Parathyroid adenoma (tissue), 2 donors: ENCODE measurements at regions not wholly inside any gene's neighbourhood (a gene's known extent, or its start where the extent isn't known, plus 50 kb on each side); places are given as distances from the start of the nearest gene placed in this dataset.

Source experiments
- H2AFZ ChIP-seq: fragments of 300-600 bp; sonication (generic); one replicate; pipeline ENCODE4 v1.7.0; 2017; ENCODE audit warnings: antibody characterized with exemption, mild to moderate bottlenecking
- H3K27ac ChIP-seq: fragments of 300-600 bp; sonication (generic); one replicate; pipeline ENCODE4 v1.7.0; 2017
- H3K27me3 ChIP-seq: fragments of 300-600 bp; sonication (generic); one replicate; pipeline ENCODE4 v1.7.0; 2017; ENCODE audit warnings: low read length; ENCODE audit not compliant: control insufficient read depth, insufficient read depth
- H3K36me3 ChIP-seq: fragments of 300-600 bp; sonication (generic); one replicate; pipeline ENCODE4 v1.7.0; 2017; ENCODE audit warnings: low read length; ENCODE audit not compliant: control insufficient read depth, insufficient read depth
- H3K4me1 ChIP-seq: fragments of 300-600 bp; sonication (generic); one replicate; pipeline ENCODE4 v1.7.0; 2017; ENCODE audit warnings: control low read depth
- H3K4me2 ChIP-seq: fragments of 300-600 bp; sonication (generic); one replicate; pipeline ENCODE4 v1.7.0; 2017; ENCODE audit warnings: low read length
- H3K4me3 ChIP-seq: fragments of 300-600 bp; sonication (generic); one replicate; pipeline ENCODE4 v1.7.0; 2017; ENCODE audit warnings: low read depth, low read length
- H3K79me2 ChIP-seq: fragments of 300-600 bp; sonication (generic); one replicate; pipeline ENCODE4 v1.7.0; 2017; ENCODE audit warnings: control low read depth
- H3K9ac ChIP-seq: fragments of 300-600 bp; sonication (generic); one replicate; pipeline ENCODE4 v1.7.0; 2017; ENCODE audit warnings: mild to moderate bottlenecking
- H3K9me3 ChIP-seq: fragments of 300-600 bp; sonication (generic); one replicate; pipeline ENCODE4 v1.7.0; 2017; ENCODE audit warnings: low read length; ENCODE audit not compliant: control insufficient read depth
- TF ChIP-seq, protein P1 (sequence below): fragments of 300-600 bp; sonication (generic); IDR thresholded peaks from one replicate; pipeline ENCODE4 v1.7.0; 2017; ENCODE audit warnings: antibody characterized with exemption, mild to moderate bottlenecking
- donor health status: primary hyperparathyroidism.

DNA sequence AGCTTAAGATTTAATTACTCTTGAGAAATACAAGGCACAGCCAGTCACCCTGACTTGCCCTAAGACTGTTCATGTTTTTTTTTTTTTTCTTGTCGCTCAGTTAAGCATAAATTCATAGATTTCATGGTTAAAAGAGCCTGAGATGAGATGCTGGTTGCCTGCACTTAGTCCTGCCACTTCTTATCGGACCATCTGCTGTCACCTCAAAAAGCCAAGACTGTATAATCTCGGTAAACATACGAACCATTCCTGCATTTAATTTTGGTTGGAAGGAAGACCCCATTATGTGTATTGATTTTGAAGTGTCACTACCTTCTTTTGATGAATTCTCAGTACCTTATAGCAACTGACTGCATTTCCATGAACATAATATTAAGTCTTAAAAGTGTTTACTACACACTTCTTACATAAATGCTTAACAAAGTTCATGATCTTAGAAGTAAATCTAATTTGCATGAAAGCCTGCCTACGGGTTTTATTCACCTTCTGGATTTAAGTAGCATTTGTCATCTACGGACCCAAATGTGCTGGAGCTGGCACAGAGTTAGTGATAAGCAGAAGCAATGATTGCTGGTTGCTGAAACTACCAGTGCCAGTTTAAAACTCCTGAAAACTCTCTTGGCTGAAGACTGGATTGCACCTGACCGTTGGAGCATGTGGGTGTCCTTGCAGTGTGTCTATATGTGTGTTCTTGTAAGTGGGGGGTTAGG, 843.4 kb downstream of the TMEM182 start:
- Histone ChIP-seq H3K36me3 (no peaks in the 10 kb centered on the region), H3K79me2 (no peaks in the 10 kb centered on the region), H3K9ac (no peak overlapping the region), H2AFZ (no peak overlapping the region), H3K27me3 (no peaks in the 10 kb centered on the region), H3K4me3 (no peak overlapping the region), H3K9me3 (no peaks in the 10 kb centered on the region), H3K4me1 (no peaks in the 10 kb centered on the region), H3K27ac (no peak overlapping the region), H3K4me2 (no peak overlapping the region)
- TF ChIP-seq, protein P1, sequence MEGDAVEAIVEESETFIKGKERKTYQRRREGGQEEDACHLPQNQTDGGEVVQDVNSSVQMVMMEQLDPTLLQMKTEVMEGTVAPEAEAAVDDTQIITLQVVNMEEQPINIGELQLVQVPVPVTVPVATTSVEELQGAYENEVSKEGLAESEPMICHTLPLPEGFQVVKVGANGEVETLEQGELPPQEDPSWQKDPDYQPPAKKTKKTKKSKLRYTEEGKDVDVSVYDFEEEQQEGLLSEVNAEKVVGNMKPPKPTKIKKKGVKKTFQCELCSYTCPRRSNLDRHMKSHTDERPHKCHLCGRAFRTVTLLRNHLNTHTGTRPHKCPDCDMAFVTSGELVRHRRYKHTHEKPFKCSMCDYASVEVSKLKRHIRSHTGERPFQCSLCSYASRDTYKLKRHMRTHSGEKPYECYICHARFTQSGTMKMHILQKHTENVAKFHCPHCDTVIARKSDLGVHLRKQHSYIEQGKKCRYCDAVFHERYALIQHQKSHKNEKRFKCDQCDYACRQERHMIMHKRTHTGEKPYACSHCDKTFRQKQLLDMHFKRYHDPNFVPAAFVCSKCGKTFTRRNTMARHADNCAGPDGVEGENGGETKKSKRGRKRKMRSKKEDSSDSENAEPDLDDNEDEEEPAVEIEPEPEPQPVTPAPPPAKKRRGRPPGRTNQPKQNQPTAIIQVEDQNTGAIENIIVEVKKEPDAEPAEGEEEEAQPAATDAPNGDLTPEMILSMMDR: no peak

DNA sequence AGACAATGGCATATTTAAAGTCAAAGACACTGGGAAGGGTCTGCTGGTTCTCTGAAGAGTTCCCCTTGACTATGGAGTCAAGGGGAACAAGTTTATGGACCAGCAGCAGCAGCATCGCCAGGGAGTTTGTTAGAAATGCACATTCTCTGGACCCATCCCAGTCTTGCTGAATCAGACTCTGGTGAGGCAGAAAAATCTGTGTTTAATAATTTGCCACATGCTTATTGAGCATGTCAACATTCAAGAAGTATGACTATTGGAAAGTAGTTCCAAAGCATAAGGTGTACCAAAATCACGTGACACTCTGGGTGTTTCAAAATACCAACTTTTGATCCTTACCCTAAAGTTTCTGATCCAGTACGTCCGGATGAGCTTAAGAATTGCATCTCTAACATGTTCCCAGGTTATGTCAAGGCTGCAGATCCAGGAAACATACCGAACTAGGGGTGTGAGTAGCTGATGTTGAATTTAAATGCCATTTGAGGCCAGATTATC, 853.8 kb downstream of the TMEM182 start:
- Histone ChIP-seq H3K36me3 (no peaks in the 10 kb centered on the region), H3K9ac (no peak overlapping the region), H3K79me2 (no peaks in the 10 kb centered on the region), H3K27ac (no peak overlapping the region), H3K9me3 (no peaks in the 10 kb centered on the region), H2AFZ (no peak overlapping the region), H3K4me3 (no peak overlapping the region), H3K27me3 (no peaks in the 10 kb centered on the region), H3K4me1 (no peaks in the 10 kb centered on the region), H3K4me2 (no peak overlapping the region)
- TF ChIP-seq, protein P1: no peak

DNA sequence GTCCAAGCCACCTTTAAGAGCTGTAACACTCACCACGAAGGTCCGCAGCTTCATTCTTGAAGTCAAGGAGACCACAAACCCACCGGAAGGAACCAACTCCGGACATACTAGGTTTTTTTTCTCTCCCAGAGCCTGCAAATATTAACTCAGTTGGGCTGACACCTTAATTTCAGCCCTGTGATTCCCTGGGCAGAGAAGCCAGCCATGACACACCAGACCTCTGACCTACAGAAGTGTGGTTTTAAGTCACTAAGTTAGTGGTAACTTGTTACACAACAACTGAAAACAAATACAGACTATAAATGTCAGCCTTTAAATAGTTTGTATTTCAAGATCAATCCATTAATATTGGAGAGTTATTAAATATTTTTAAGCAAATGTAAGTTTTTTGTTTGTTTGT, 855.1 kb downstream of the TMEM182 start:
- no peaks in the 10 kb centered on the region for H3K36me3 ChIP-seq
- H2AFZ ChIP-seq: no peak overlapping the region
- H3K79me2 ChIP-seq: no peaks in the 10 kb centered on the region
- no peaks in the 10 kb centered on the region for H3K9me3 ChIP-seq
- no peaks in the 10 kb centered on the region for H3K27me3 ChIP-seq
- H3K27ac ChIP-seq: no peak overlapping the region
- no peak overlapping the region for H3K4me3 ChIP-seq
- no peaks in the 10 kb centered on the region for H3K4me1 ChIP-seq
- no peak overlapping the region for H3K4me2 ChIP-seq
- H3K9ac ChIP-seq: no peak overlapping the region
- TF ChIP-seq, protein P1: no peak

DNA sequence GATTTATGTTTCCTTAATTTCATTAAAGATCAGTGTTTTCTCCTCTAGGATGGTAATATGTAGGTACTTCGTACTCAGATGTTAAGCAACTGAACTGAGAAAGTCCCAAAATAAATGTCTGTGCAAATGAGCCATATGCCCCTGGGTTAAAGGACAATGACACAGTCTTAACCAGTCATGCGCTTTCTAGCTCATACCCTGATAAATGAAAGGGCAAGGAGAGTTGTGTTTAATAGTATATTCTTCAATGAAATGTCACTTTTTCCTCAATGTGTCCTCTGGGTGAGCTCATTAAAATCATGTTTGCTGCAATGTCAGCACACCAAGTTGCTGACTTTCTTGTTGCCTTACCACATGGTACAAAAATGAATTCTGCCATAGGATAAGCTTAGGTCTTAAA, 856.3 kb downstream of the TMEM182 start:
- Histone ChIP-seq H3K4me2 (no peak overlapping the region), H3K36me3 (no peaks in the 10 kb centered on the region), H3K4me3 (no peak overlapping the region), H3K4me1 (no peaks in the 10 kb centered on the region), H3K27me3 (no peaks in the 10 kb centered on the region), H2AFZ (no peak overlapping the region), H3K9ac (no peak overlapping the region), H3K9me3 (no peaks in the 10 kb centered on the region), H3K27ac (no peak overlapping the region), H3K79me2 (no peaks in the 10 kb centered on the region)
- TF ChIP-seq, protein P1: no peak

DNA sequence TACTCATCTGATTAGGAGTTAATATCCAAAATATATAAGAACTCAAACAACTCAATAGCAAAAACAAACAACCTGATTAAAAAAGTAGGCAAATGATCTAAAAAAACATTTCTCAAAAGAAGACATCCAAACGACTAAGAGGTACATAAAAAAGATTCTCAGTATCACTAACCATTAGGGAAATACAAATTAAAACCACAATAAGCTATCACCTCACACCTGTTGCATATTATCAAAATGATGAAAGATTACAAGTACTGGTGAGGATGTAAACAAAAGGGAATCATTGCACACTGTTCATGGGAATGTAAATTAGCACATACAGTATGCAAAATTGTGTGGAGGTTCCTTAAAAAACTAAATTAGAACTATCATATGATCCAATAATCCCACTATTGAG, 865.5 kb downstream of the TMEM182 start:
- Histone ChIP-seq H3K4me3 (no peak overlapping the region), H3K27me3 (no peaks in the 10 kb centered on the region), H3K4me1 (no peaks in the 10 kb centered on the region), H3K79me2 (no peaks in the 10 kb centered on the region), H3K9ac (no peak overlapping the region), H2AFZ (no peak overlapping the region), H3K9me3 (no peaks in the 10 kb centered on the region), H3K27ac (no peak overlapping the region), H3K36me3 (no peaks in the 10 kb centered on the region), H3K4me2 (no peak overlapping the region)
- TF ChIP-seq, protein P1: no peak
